22Rv1 (cell line): ENCODE measurements at regions not wholly inside any gene's neighbourhood (a gene's known extent, or its start where the extent isn't known, plus 50 kb on each side); places are given as distances from the start of the nearest gene placed in this dataset.

Experiments used
- ZFX ChIP-seq: fragments of 450-650 bp; IDR thresholded peaks from 2 replicates; pipeline ENCODE4 v1.6.1; 2017; ENCODE audit warnings: antibody characterized with exemption, borderline replicate concordance
- TF ChIP-seq, protein P1 (sequence below): fragments of 450-650 bp; IDR thresholded peaks from 2 replicates; pipeline ENCODE4 v1.5.1; 2017; ENCODE audit warnings: mild to moderate bottlenecking

DNA sequence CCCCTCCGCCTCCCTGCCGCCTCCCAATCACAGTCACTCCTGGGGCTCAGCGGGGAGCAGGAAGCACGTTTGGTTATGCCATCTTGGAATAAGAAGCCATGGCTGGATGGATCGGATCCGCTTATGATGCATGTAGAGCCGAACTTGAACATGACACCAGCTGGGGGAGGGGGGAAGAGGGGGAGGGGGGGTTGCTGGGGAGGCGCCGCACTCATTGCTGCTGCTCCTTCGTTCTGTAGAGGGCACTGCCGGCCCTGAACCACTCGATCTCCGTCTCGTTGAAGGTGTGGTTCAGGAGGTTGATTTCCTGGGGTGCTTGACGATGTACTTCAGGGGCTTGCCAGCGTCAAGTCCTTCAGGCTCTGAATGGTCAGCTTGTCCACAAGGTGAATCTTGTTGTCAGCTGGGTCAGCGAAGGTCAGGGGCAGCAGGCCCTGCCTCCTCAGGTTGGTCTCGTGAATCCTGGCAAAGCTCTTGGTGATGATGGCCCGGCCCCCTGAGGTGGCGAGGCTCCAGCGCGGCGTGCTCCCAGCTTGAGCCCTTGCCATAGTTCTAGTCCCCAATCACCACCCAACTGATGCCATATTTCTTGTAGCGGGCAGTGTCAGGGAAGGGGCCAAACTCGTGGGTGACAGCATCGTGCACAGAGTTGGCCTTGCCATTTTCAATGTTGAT, 476.9 kb upstream of the ISX start:
- TF ChIP-seq, protein P1, sequence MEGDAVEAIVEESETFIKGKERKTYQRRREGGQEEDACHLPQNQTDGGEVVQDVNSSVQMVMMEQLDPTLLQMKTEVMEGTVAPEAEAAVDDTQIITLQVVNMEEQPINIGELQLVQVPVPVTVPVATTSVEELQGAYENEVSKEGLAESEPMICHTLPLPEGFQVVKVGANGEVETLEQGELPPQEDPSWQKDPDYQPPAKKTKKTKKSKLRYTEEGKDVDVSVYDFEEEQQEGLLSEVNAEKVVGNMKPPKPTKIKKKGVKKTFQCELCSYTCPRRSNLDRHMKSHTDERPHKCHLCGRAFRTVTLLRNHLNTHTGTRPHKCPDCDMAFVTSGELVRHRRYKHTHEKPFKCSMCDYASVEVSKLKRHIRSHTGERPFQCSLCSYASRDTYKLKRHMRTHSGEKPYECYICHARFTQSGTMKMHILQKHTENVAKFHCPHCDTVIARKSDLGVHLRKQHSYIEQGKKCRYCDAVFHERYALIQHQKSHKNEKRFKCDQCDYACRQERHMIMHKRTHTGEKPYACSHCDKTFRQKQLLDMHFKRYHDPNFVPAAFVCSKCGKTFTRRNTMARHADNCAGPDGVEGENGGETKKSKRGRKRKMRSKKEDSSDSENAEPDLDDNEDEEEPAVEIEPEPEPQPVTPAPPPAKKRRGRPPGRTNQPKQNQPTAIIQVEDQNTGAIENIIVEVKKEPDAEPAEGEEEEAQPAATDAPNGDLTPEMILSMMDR = no peak
- no peak for TF ChIP-seq ZFX
